KMS-11 (cell line): ENCODE measurements at regions not wholly inside any gene's neighbourhood (a gene's known extent, or its start where the extent isn't known, plus 50 kb on each side); places are given as distances from the start of the nearest gene placed in this dataset.

Experiments
- H2AFZ ChIP-seq: fragments of 200-600 bp; sonication (generic); 2 replicates; pipeline ENCODE4 v1.6.1; 2016; ENCODE audit warnings: antibody characterized with exemption, mixed run types, low read depth
- H3K27ac ChIP-seq: fragments of 200-600 bp; sonication (generic); 2 replicates; pipeline ENCODE4 v1.6.1; 2016; ENCODE audit warnings: mild to moderate bottlenecking, mixed run types
- H3K27me3 ChIP-seq: fragments of 200-600 bp; sonication (generic); 2 replicates; pipeline ENCODE4 v1.6.1; 2017; ENCODE audit warnings: mild to moderate bottlenecking, low read depth, mixed run types, moderate library complexity; ENCODE audit not compliant: insufficient read depth
- H3K36me3 ChIP-seq: fragments of 200-600 bp; sonication (generic); 2 replicates; pipeline ENCODE4 v1.6.1; 2017; ENCODE audit warnings: mild to moderate bottlenecking, mixed run types; ENCODE audit not compliant: insufficient read depth
- H3K4me1 ChIP-seq: fragments of 200-600 bp; sonication (generic); 2 replicates; pipeline ENCODE4 v1.6.1; 2016; ENCODE audit warnings: mild to moderate bottlenecking, low read depth, mixed run types; ENCODE audit not compliant: poor library complexity, severe bottlenecking
- H3K4me2 ChIP-seq: fragments of 200-600 bp; sonication (generic); 2 replicates; pipeline ENCODE4 v1.7.0; 2016; ENCODE audit warnings: mild to moderate bottlenecking, mixed run types
- H3K4me3 ChIP-seq: fragments of 200-600 bp; sonication (generic); IDR thresholded peaks from 2 replicates; pipeline ENCODE4 v1.6.1; 2017; ENCODE audit warnings: low read depth, low read length, mixed read lengths; ENCODE audit not compliant: insufficient read depth
- H3K79me2 ChIP-seq: fragments of 200-600 bp; sonication (generic); 2 replicates; pipeline ENCODE4 v1.6.1; 2016; ENCODE audit warnings: low read depth, mixed run types; ENCODE audit not compliant: insufficient read depth
- H3K9ac ChIP-seq: fragments of 200-600 bp; sonication (generic); 2 replicates; pipeline ENCODE4 v1.6.1; 2016; ENCODE audit warnings: mild to moderate bottlenecking, mixed run types
- H4K20me1 ChIP-seq: fragments of 200-600 bp; sonication (generic); 2 replicates; pipeline ENCODE4 v1.6.1; 2016; ENCODE audit warnings: mild to moderate bottlenecking, mixed run types; ENCODE audit not compliant: insufficient read depth
- CTCF ChIP-seq: fragments of 200-600 bp; sonication (generic); conservative IDR thresholded peaks from 2 replicates; pipeline ENCODE4 v1.6.1; 2017; ENCODE audit warnings: low read depth, mild to moderate bottlenecking, antibody characterized with exemption, low read length, moderate library complexity, mixed read lengths

GRCh38 chr13:47175172-47175866 is 278.5 kb upstream of the HTR2A start:
- Histone ChIP-seq H3K4me2 (no peak overlapping the region), H3K36me3 (no peaks in the 10 kb centered on the region), H3K9ac (no peak overlapping the region), H3K27ac (no peak overlapping the region), H2AFZ (no peak overlapping the region), H3K4me3 (no peak overlapping the region), H3K79me2 (no peaks in the 10 kb centered on the region), H4K20me1 (no peaks in the 10 kb centered on the region), H3K4me1 (no peaks in the 10 kb centered on the region), H3K27me3 (no peaks in the 10 kb centered on the region)
- no peak for TF ChIP-seq CTCF

DNA sequence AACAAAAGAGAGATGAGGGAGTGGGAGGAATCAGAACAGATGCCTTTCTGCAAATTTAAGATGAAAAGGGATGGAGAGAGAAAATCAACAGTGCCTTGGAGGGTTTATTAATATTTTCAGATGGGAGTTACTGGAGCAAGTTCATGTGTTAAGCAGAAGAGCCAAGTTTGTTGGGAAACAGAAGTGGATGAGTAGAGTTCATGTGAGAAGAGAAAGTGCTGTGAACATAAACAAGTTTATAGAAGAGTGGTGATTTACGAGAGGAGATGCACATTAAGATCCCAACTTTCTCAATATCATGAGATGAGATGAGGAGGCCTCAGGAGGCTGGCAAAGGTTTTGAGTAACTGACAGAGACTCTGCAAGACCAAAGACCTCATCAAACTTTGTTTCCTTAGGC is 274.1 kb upstream of the HTR2A start:
- H3K27ac ChIP-seq: no peak overlapping the region
- no peaks in the 10 kb centered on the region for H3K36me3 ChIP-seq
- H3K27me3 ChIP-seq: no peaks in the 10 kb centered on the region
- no peak overlapping the region for H3K9ac ChIP-seq
- no peak for TF ChIP-seq CTCF
- H3K4me1 ChIP-seq: no peaks in the 10 kb centered on the region
- no peak overlapping the region for H3K4me2 ChIP-seq
- H3K4me3 ChIP-seq: no peak overlapping the region
- no peaks in the 10 kb centered on the region for H4K20me1 ChIP-seq
- H2AFZ ChIP-seq: no peak overlapping the region
- no peaks in the 10 kb centered on the region for H3K79me2 ChIP-seq

DNA sequence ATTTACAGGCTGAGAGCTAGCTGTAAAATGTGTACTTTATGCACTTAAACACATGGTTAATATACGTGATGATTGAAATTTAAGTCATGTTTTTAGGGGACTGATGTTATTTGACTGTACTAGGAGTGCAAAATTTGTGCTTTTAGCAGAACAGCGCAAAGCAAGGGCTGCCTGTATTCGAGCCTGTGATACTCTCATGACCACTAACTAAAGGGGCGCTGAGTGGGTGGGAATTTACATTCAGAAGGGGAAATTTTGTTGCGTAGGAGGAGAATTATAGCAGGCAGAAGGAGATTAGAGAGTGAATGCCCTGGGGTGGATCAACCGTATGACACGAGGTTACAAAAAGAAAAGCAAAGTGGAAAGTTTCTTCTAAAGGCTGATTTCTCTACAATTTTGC is 271.8 kb upstream of the HTR2A start:
- no peaks in the 10 kb centered on the region for H3K36me3 ChIP-seq
- no peak for TF ChIP-seq CTCF
- H3K4me1 ChIP-seq: no peaks in the 10 kb centered on the region
- no peak overlapping the region for H3K4me3 ChIP-seq
- no peak overlapping the region for H3K4me2 ChIP-seq
- H3K79me2 ChIP-seq: no peaks in the 10 kb centered on the region
- H3K27me3 ChIP-seq: no peaks in the 10 kb centered on the region
- H3K9ac ChIP-seq: no peak overlapping the region
- no peaks in the 10 kb centered on the region for H4K20me1 ChIP-seq
- no peak overlapping the region for H3K27ac ChIP-seq
- H2AFZ ChIP-seq: no peak overlapping the region

GRCh38 chr13:47168066-47168465 is 271.2 kb upstream of the HTR2A start:
- TF ChIP-seq CTCF: no peak
- Histone ChIP-seq H4K20me1 (no peaks in the 10 kb centered on the region), H3K27ac (no peak overlapping the region), H2AFZ (no peak overlapping the region), H3K4me3 (no peak overlapping the region), H3K27me3 (no peaks in the 10 kb centered on the region), H3K9ac (no peak overlapping the region), H3K4me2 (no peak overlapping the region), H3K36me3 (no peaks in the 10 kb centered on the region), H3K79me2 (no peaks in the 10 kb centered on the region), H3K4me1 (no peaks in the 10 kb centered on the region)
